Small intestine (tissue), 7 donors: ENCODE measurements at regions not wholly inside any gene's neighbourhood (a gene's known extent, or its start where the extent isn't known, plus 50 kb on each side); places are given as distances from the start of the nearest gene placed in this dataset.
A peak's percentile ranks its signal among the peaks of the same experiment; 100 is the strongest.

ENCODE experiments used
- DNase-seq, 2 donors: peaks; one replicate each; pipeline versions ENCODE4 v3.0.0 to v3.0.0-alpha.2; 2013
- FAIRE-seq: peaks from 2 replicates; lab custom pipeline; 2012; peaks lifted over from hg19 to GRCh38; lab: Jason Lieb, UNC
- H3K27ac ChIP-seq, 3 donors: one replicate each; pipeline ENCODE4 v1.5.1; 2013; ENCODE audit warnings: low read length in 2 of 3, mild to moderate bottlenecking in 2 of 3, control low read depth in 1 of 3, inconsistent platforms in 1 of 3, low read depth in 1 of 3, moderate library complexity in 1 of 3
- H3K27me3 ChIP-seq, 3 donors: one replicate each; pipeline ENCODE4 v1.6.1; 2013; ENCODE audit warnings: low read length in 3 of 3, inconsistent platforms in 1 of 3; ENCODE audit not compliant: control insufficient read depth in 3 of 3, insufficient read depth in 3 of 3
- H3K36me3 ChIP-seq, 3 donors: one replicate each; pipeline ENCODE4 v1.6.1; 2013; ENCODE audit warnings: low read length in 3 of 3, inconsistent platforms in 1 of 3, low read depth in 1 of 3, mild to moderate bottlenecking in 1 of 3, moderate library complexity in 1 of 3; ENCODE audit not compliant: control insufficient read depth in 3 of 3, insufficient read depth in 2 of 3
- H3K4me1 ChIP-seq, 3 donors: one replicate each; pipeline ENCODE4 v1.6.1; 2013; ENCODE audit warnings: low read length in 2 of 3, inconsistent platforms in 1 of 3, low read depth in 1 of 3, mild to moderate bottlenecking in 1 of 3, moderate library complexity in 1 of 3; ENCODE audit not compliant: control insufficient read depth in 3 of 3, insufficient read depth in 2 of 3
- H3K4me3 ChIP-seq, 3 donors: one replicate each; pipeline ENCODE4 v1.5.1; 2013; ENCODE audit warnings: low read length in 3 of 3, control low read depth in 1 of 3, inconsistent platforms in 1 of 3, low read depth in 1 of 3, mild to moderate bottlenecking in 1 of 3, moderate library complexity in 1 of 3
- H3K9me3 ChIP-seq, 2 donors: one replicate each; pipeline ENCODE4 v1.6.1; 2013; ENCODE audit warnings: low read depth in 1 of 2, low read length in 1 of 2; ENCODE audit not compliant: control insufficient read depth in 2 of 2, insufficient read depth in 1 of 2
- WGBS, 3 donors: extraction: QIAGEN DNeasy Blood & Tissue Kit; methylation state at CpG; one replicate each; pipeline ENCODE4 v1.1.7; 2013; 5-methylcytosine and 5-hydroxymethylcytosine counted together
- donor health status: healthy with polysubstance abuse.
- donor health status: control.
- donor health status: control.
- donor health status: Bipolar disorder and iron deficiency.
- donor health status: healthy.

DNA sequence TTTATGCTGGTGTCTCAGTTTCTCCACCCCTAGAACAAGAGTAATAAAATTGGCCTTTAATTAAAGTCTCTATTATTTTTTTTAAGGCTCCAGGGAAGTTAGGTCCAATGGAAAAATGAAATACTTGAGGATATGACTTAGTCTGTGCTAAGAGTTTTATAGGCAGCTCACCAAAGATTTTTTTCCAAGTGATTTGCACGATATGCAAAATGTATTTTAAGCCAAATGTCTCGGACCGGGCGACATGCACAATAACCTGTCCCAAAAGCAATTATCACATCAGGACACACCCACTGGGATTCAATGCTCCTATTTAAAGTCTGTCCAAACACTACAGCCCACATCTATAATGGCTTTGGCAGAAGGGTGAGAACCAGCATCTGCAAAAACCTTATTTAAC lies 136.1 kb upstream of the ANKH start:
- FAIRE-seq (no peak), DNase-seq (no peak)
- Histone ChIP-seq H3K27me3 (no peaks in the 10 kb centered on the region), H3K4me3 (no peak overlapping the region), H3K9me3 (no peaks in the 10 kb centered on the region), H3K4me1 (peaks cover 3 to 18% (median 4%) of the 10 kb centered on the region in 3 donors), H3K27ac (no peak overlapping the region), H3K36me3 (no peaks in the 10 kb centered on the region)
- 68 to 84% (median 78%) methylated on average over 4 of the region's 4 CpGs for WGBS, 3 donors

DNA sequence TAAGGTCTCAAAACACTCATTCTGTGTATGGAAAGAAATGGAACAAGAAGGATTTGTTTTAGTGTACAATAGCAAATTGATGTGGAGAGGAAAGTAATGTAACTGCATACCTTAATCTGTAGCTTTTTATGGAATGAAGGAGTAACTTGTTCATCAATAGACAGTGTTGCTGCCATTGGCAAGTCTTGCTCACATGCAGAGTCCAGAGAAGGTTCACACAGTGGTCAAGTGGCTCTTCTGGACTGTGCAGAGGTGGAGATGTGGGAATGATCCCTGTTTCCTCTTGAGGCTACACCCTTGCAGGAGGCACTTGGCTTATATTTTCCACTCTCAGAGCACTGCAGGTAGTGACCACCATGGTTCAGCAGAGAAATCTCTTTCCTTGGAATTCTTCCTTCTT lies 132.9 kb upstream of the ANKH start:
- no peaks in the 10 kb centered on the region for H3K27me3 ChIP-seq
- FAIRE-seq (no peak), DNase-seq (no peak)
- no peaks in the 10 kb centered on the region for H3K9me3 ChIP-seq
- no peak overlapping the region for H3K27ac ChIP-seq
- no peaks in the 10 kb centered on the region for H3K36me3 ChIP-seq
- H3K4me1 ChIP-seq: peaks cover 3 to 13% (median 4%) of the 10 kb centered on the region in 3 donors
- H3K4me3 ChIP-seq: no peak overlapping the region

DNA sequence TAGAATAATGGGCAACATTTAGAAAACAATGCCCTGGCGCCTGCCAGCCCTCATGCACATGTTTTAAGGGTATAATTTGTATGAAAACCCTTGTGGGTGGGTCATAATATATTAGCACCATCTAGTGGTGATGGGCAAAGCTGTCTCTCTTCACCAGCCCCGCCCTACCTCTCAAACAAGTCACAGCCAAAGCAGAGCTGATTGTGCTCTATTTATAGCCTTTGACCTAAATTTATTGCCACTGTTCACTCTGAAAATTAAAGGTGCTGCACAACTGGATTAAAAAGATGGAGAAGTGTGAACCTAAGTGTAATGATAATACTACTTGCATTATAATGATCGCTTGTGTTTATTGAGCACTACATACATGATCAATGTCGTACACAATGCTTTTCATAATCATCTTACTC lies 131.9 kb upstream of the ANKH start:
- no peaks in the 10 kb centered on the region for H3K36me3 ChIP-seq
- peaks cover 0 to 5% (median 4%) of the 10 kb centered on the region in 3 donors for H3K4me1 ChIP-seq
- no peak overlapping the region for H3K27ac ChIP-seq
- no peaks in the 10 kb centered on the region for H3K27me3 ChIP-seq
- FAIRE-seq (no peak), DNase-seq (peak; percentile 78 to 80)
- 21 to 44% (median 29%) methylated on average over 4 of the region's 4 CpGs for WGBS, 3 donors
- H3K9me3 ChIP-seq: peaks cover 0 to under 1% of the 10 kb centered on the region in 2 donors
- H3K4me3 ChIP-seq: no peak overlapping the region

DNA sequence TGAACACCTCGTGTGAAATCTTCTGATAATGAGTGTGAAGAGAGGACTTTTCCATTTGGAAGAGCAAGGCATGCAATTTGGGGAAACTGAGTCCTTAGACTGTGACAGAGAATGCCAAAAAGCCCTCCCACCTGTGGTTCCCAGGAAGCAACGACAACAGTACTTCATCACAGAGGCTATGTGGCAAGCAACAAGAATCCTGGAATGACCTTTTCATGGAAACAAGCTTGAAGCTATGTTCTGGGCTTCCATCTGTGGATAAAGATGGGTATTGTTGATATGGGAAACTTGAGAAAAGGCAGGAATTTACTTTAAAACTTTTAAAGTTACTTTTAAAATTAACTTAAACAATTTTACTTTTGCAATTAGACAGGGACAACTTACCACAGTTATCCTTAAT lies 131.2 kb upstream of the ANKH start:
- no peaks in the 10 kb centered on the region for H3K4me1 ChIP-seq
- H3K9me3 ChIP-seq: peaks cover 0 to 8% of the 10 kb centered on the region in 2 donors
- H3K27me3 ChIP-seq: no peaks in the 10 kb centered on the region
- H3K36me3 ChIP-seq: no peaks in the 10 kb centered on the region
- no peak overlapping the region for H3K4me3 ChIP-seq
- WGBS, 3 donors: 34 to 47% (median 35%) methylated on average over 2 of the region's 2 CpGs
- no peak for DNase-seq
- FAIRE-seq: no peak
- no peak overlapping the region for H3K27ac ChIP-seq

DNA sequence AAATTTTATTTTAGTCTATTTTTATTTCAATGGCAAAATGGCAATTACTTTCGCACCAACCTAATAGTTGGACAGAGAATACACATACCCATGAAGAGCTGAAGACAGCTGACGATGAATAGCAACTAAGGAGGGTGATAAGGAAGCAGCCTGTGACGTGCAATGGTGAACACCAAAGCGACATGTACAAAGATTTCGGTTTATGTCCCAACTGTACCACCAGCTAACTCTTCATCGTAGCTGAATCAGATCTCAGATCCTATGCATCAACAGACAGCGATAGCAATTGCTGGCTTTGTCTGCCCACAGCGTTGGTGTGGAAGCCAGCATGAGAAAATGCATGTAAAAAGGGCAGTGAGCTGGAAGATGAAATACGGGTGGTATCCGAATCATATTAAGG lies 130.6 kb upstream of the ANKH start:
- Histone ChIP-seq H3K36me3 (no peaks in the 10 kb centered on the region), H3K4me1 (no peaks in the 10 kb centered on the region), H3K9me3 (peaks cover 0 to 11% of the 10 kb centered on the region in 2 donors), H3K27me3 (no peaks in the 10 kb centered on the region), H3K4me3 (no peak overlapping the region), H3K27ac (no peak overlapping the region)
- DNase-seq: no peak
- WGBS, 3 donors: 93 to 95% (median 95%) methylated on average over 10 of the region's 10 CpGs
- FAIRE-seq: no peak

DNA sequence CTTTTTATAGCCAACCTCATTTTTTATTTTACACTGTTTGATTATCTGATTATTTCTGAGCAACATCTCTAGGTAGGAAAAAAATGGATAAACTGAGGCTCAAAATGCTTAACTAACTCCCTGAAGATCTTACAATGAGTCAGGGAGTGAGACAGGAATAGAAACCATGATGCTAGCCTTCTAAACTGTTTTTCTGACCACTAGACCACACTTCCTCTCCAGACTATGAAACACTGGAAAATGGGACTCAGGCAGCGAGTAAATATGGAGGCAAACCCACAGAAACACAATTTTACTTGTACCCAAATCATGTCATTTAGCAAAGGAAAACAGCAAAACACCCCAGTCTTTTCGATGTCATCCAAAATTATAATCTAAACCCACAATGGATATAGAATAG lies 129.9 kb upstream of the ANKH start:
- H3K27me3 ChIP-seq: no peaks in the 10 kb centered on the region
- no peak overlapping the region for H3K4me3 ChIP-seq
- H3K9me3 ChIP-seq: peaks cover 0 to 11% of the 10 kb centered on the region in 2 donors
- DNase-seq: no peak
- H3K36me3 ChIP-seq: no peaks in the 10 kb centered on the region
- H3K27ac ChIP-seq: no peak overlapping the region
- WGBS, 3 donors: 77 to 94% (median 80%) methylated on average over 2 of the region's 2 CpGs
- no peaks in the 10 kb centered on the region for H3K4me1 ChIP-seq
- FAIRE-seq: no peak

DNA sequence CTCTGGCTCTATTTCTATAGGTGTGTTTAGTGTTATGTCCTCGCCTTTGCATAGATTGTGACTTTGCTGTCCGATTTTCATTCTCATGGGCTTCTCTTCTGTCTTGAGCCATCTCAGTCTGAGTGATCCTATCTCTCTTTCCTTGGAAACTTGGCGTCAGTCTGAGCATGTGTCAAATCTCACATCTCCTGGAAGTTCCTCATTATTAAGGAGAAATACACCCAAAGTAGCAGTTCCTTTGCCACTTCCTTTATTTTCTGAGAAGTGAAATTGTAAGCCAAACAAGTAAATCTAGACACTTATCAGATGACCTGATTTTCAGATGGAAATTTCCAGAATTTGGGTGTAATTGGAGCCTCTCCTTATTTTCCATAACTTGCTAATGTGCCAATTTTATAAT lies 126.9 kb upstream of the ANKH start:
- WGBS, 3 donors: 77 to 97% (median 81%) methylated on average over 3 of the region's 3 CpGs
- peaks cover 0 to 4% (median 0%) of the 10 kb centered on the region in 3 donors for H3K4me1 ChIP-seq
- FAIRE-seq: no peak
- H3K4me3 ChIP-seq: no peak overlapping the region
- H3K27me3 ChIP-seq: no peaks in the 10 kb centered on the region
- peaks cover 0 to 11% of the 10 kb centered on the region in 2 donors for H3K9me3 ChIP-seq
- no peaks in the 10 kb centered on the region for H3K36me3 ChIP-seq
- H3K27ac ChIP-seq: no peak overlapping the region
- DNase-seq: no peak

DNA sequence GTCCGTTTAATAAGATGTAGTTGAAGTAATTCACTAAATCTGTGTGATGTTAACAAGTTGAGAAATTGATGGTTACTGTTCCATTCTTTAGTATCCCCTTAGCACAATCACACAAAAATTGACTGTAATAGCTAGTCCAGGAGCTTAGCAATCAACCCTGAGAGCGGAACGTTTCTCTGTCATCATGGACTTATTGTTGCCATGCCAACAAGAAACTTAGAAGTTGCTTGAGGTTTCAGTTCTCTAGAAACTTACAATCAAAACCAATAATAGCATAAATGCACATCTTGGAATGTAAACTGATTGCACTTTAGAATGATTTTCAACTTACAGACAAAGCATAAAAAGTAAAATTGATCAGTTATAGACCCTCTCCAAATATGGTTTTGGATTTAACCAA lies 125.4 kb upstream of the ANKH start:
- no peak for DNase-seq
- no peak overlapping the region for H3K4me3 ChIP-seq
- H3K27ac ChIP-seq: no peak overlapping the region
- H3K4me1 ChIP-seq: peaks cover 0 to 4% (median 0%) of the 10 kb centered on the region in 3 donors
- WGBS, 3 donors: 69 to 80% (median 75%) methylated on average over 3 of the region's 3 CpGs
- no peaks in the 10 kb centered on the region for H3K36me3 ChIP-seq
- H3K9me3 ChIP-seq: peaks cover 0 to 11% of the 10 kb centered on the region in 2 donors
- H3K27me3 ChIP-seq: no peaks in the 10 kb centered on the region
- FAIRE-seq: no peak

DNA sequence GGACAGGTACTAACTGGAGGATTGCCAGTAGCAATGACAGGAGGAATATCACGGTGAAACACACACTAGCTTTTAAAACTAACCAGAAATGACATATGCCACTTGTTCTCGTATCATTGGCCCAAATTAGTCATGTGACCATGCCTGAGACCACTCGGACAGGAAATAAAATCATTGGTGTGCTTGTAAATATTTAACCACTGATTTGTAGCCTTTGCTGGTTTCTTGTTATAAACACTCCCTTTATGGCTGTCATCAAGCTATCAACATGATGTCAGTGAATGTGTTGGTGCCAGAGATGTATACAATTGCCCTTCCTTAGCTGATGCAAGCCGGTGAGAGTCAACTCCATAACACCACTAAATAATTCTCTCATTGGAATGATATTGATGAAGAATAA lies 123.7 kb upstream of the ANKH start:
- Histone ChIP-seq H3K36me3 (no peaks in the 10 kb centered on the region), H3K9me3 (peaks cover 0 to 11% of the 10 kb centered on the region in 2 donors), H3K27me3 (no peaks in the 10 kb centered on the region), H3K4me3 (no peak overlapping the region), H3K27ac (peak overlapping the region in 1 of 3 donors; percentile 45), H3K4me1 (peaks cover 0 to 4% (median 0%) of the 10 kb centered on the region in 3 donors)
- no peak for FAIRE-seq
- 18 to 55% (median 36%) methylated on average over 4 of the region's 4 CpGs for WGBS, 3 donors
- DNase-seq: peak; percentile 70 to 83
